IgD-negative memory B cell (primary cell): ENCODE measurements at regions not wholly inside any gene's neighbourhood (a gene's known extent, or its start where the extent isn't known, plus 50 kb on each side); places are given as distances from the start of the nearest gene placed in this dataset.
"Not testable (repeated sequence)": the region's sequence is repeated elsewhere in the genome, so short reads cannot be mapped to it uniquely, and the experiment has no call there.

Experiments
- H3K27ac Mint-ChIP-seq, 3 donors: one replicate each; pipeline ENCODE4 v1.8.0; 2020 to 2022; ENCODE audit warnings: mild to moderate bottlenecking in 3 of 3, mixed read lengths in 3 of 3, moderate library complexity in 1 of 3
- H3K27me3 Mint-ChIP-seq: one replicate; pipeline ENCODE4 v1.8.0; 2021; ENCODE audit warnings: mixed read lengths
- H3K36me3 Mint-ChIP-seq: one replicate; pipeline ENCODE4 v1.8.0; 2020; ENCODE audit warnings: mild to moderate bottlenecking, mixed read lengths
- H3K4me1 Mint-ChIP-seq, 3 donors: one replicate each; pipeline ENCODE4 v1.8.0; 2020 to 2022; ENCODE audit warnings: mixed read lengths in 3 of 3, mild to moderate bottlenecking in 1 of 3
- H3K4me3 Mint-ChIP-seq, 4 donors: one replicate each; pipeline ENCODE4 v1.8.0; 2020 to 2022; ENCODE audit warnings: mild to moderate bottlenecking in 4 of 4, mixed read lengths in 4 of 4, moderate library complexity in 3 of 4
- H3K9me3 Mint-ChIP-seq, 3 donors: one replicate each; pipeline ENCODE4 v1.8.0; 2020 to 2021; ENCODE audit warnings: mixed read lengths in 3 of 3, mild to moderate bottlenecking in 1 of 3

DNA sequence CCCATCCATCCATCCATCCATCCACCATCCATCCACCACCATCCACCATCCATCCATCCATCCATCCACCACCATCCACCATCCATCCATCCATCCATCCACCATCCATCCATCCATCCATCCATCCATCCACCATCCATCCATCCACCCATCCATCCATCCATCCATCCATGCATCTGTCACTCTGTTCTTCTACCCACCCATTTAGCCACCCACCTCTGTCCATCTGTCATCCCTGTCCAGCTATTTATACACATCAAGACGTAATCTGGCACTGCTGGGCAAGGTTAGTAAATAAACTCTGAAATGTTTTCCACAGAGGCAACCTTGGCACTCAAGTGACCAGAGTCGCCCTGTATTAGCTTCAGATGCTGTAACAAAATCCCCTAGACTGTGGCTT is 120.9 kb downstream of the RTP5 start:
- peaks cover 13% of the 10 kb centered on the region for H3K36me3 Mint-ChIP-seq
- peaks cover 0 to 3% (median 0%) of the 10 kb centered on the region in 3 donors for H3K9me3 Mint-ChIP-seq
- peaks cover 4 to 15% (median 14%) of the 10 kb centered on the region in 3 donors for H3K4me1 Mint-ChIP-seq
- H3K27me3 Mint-ChIP-seq, result no peaks in the 10 kb centered on the region
- H3K4me3 Mint-ChIP-seq, result no peak overlapping the region
- peak overlapping the region in 1 of 3 donors; percentile 75 for H3K27ac Mint-ChIP-seq

DNA sequence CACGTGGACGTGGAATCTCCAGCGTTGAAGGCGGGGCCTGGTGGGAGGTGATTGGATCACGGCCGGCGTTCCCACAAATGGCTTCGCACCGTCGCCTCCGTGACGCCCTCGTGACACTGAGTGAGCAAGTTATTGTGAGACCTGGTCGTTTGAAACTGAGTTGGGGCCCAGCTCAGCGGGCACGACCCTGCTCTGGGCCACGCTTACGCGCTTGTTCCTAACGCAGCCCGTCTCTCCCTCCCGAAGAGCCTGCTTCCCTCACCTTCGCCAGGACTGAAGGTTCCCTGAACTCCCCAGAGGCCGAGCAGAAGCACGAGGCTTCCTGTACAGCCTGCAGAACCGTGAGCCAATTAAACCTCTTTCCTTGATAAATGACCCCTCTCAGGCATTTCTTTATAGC is 121.8 kb downstream of the RTP5 start:
- no peaks in the 10 kb centered on the region for H3K27me3 Mint-ChIP-seq
- H3K9me3 Mint-ChIP-seq, result no peaks in the 10 kb centered on the region
- H3K27ac Mint-ChIP-seq, result peak overlapping the region in 2 of 3 donors; percentile 53 to 75
- H3K36me3 Mint-ChIP-seq, result peaks cover 15% of the 10 kb centered on the region
- H3K4me1 Mint-ChIP-seq, result peaks cover 0 to 12% (median 11%) of the 10 kb centered on the region in 3 donors
- H3K4me3 Mint-ChIP-seq, result no peak overlapping the region

DNA sequence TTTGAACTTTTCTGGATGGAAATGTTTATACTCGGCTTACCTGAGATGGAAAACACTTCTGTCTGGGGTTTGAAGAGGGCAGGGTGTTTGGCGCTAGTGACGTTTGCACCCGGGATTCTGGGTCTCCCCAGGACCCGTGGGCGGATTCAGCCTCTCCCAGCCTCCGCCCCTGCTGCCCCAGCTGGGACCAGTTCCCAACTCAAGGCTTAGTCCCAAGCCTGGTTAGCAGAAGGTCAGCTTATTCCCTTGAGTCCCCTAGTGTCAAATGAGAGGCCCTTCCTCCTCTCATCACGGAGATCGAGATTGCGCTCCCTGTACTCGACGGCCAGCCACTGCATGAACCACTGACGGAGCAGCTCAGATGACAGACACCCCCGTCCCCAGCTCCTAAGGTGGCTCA is 123.2 kb downstream of the RTP5 start:
- Mint-ChIP-seq H3K4me1 (peaks cover 0 to 9% (median 9%) of the 10 kb centered on the region in 3 donors), H3K4me3 (no peak overlapping the region), H3K36me3 (peaks cover 13% of the 10 kb centered on the region), H3K9me3 (no peaks in the 10 kb centered on the region), H3K27me3 (no peaks in the 10 kb centered on the region), H3K27ac (no peak overlapping the region)

DNA sequence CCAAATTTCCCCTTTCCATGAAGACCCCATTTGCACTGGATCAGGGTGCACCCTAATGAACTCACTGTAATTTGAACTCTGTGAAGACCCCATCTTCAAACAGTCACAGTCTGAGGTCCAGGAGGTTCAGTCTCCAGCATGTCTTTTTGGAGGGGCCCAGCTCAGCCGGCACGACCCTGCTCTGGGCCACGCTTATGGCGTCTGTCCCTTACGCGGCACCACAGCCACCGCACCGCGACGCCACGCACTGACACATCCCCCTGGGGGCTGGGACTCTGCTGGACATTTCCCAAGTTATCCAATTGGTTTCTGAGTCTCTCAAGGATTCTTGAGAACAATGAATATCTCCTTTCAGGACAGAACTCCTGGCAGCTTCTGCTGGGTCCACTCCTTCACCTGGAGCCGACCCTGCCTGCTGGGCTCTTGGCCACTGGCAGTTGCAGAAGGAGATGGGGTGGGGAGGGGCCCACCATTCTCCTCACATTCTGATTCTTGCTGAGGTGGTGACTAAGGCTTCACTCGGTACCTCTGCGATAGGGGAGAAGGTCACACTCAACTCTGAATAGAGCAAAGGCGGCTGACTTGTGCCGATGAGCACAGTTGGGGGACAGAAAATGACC is 124.0 kb downstream of the RTP5 start:
- Mint-ChIP-seq H3K4me1 (peaks cover 0 to 9% (median 4%) of the 10 kb centered on the region in 3 donors), H3K27ac (no peak overlapping the region), H3K27me3 (no peaks in the 10 kb centered on the region), H3K36me3 (peaks cover 16% of the 10 kb centered on the region), H3K4me3 (no peak overlapping the region), H3K9me3 (no peaks in the 10 kb centered on the region)

DNA sequence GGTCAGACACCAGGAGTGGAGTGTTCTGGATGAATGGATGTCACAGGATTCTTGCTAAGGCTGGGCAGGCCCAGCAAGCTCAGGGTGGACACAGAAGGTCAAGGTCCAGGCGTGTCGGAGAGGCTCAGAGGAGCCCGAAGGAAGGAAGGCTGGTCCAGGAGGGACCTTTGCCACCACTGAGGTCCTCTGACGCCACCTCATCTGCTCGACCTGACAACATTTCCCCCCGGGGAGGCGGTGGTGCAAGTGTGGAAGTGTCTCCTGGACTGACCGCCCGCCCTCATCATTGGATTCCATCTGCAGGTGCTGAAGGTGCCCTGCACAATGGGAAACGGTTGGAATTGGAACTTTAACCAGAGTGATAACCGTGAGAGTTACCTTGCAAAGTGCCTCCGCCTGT is 124.6 kb downstream of the RTP5 start:
- Mint-ChIP-seq H3K27ac (no peak overlapping the region), H3K4me1 (peaks cover 0 to 9% (median 2%) of the 10 kb centered on the region in 3 donors), H3K36me3 (peaks cover 16% of the 10 kb centered on the region), H3K9me3 (no peaks in the 10 kb centered on the region), H3K27me3 (no peaks in the 10 kb centered on the region), H3K4me3 (no peak overlapping the region)

DNA sequence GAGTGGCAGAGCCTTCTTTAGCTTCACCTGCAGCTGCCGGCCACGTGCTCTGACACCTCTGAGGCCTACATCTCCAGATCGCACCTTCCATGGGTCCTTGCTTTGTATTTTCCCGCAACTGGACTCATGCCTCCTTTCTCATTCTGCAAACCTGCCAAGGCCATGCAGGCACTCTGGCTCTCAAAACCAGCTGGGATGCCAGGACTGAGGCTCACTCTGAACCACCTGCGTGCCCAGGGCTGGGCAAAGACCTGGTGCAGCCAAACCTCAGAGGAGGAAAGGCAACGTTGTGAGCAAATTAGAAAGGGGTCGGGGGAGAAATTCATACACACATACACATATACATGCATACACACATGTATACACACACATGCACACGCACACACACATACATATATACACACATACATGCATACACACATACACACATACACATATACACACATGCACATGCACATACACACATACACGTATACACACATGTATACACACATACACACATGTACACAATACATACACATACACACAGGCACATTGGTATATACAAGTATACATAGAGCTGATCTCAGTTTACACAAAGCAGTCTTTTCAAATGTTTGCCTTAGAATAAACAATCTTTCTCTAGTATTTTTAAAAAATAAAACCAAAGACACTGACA is 125.2 kb downstream of the RTP5 start:
- H3K27me3 Mint-ChIP-seq, result no peaks in the 10 kb centered on the region
- no peaks in the 10 kb centered on the region for H3K9me3 Mint-ChIP-seq
- H3K4me3 Mint-ChIP-seq, result no peak overlapping the region
- peak overlapping the region in 1 of 3 donors; percentile 3 for H3K27ac Mint-ChIP-seq
- peaks cover 0 to 5% (median 0%) of the 10 kb centered on the region in 3 donors for H3K4me1 Mint-ChIP-seq
- H3K36me3 Mint-ChIP-seq, result peaks cover 16% of the 10 kb centered on the region

DNA sequence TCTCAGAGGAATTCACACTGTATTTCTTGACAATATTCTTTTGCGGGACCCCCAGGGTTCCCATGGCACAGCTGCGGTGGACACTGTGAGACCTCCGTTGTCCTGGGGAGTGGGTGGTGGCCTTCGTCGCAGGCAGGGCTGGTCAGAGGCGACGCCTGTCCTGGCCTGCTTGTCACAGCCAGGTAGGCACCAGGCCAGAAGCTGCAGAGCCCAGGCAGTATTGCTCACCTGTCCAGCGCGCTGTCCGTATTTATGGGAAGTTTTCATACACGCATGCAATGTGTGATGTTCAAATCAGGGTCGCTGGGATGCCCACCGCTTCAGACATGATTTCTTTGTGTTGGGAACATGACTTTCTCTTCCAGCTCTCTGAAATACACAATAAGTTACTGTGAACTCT is 126.6 kb downstream of the RTP5 start:
- no peaks in the 10 kb centered on the region for H3K27me3 Mint-ChIP-seq
- H3K4me3 Mint-ChIP-seq, result no peak overlapping the region
- no peak overlapping the region for H3K27ac Mint-ChIP-seq
- peaks cover 14% of the 10 kb centered on the region for H3K36me3 Mint-ChIP-seq
- peaks cover 0 to 2% (median 0%) of the 10 kb centered on the region in 3 donors for H3K4me1 Mint-ChIP-seq
- no peaks in the 10 kb centered on the region for H3K9me3 Mint-ChIP-seq

DNA sequence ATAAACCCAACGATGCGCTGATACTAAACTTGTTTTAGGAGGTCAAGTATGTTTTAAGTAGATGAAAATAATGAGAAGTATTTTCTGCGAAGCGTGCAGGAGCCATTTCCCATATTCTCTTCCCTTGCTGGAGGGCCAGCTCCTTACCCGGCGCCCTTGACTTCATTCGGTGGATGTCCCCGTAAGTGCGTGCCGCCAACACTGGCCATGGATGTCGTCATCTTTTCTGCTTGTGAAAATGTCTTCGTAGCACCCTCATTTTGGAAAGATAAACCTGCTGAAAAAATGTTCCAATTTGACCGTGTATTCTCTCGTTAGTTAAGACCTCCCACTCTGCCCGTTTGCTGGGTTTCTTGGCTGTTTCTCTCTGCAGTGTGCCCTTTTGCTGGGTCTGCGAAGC is 127.5 kb downstream of the RTP5 start:
- Mint-ChIP-seq H3K4me1 (peaks cover 0 to 2% (median 0%) of the 10 kb centered on the region in 3 donors), H3K27ac (peak overlapping the region in 1 of 3 donors; percentile 92), H3K36me3 (peaks cover 14% of the 10 kb centered on the region), H3K27me3 (no peaks in the 10 kb centered on the region), H3K9me3 (no peaks in the 10 kb centered on the region), H3K4me3 (no peak overlapping the region)

DNA sequence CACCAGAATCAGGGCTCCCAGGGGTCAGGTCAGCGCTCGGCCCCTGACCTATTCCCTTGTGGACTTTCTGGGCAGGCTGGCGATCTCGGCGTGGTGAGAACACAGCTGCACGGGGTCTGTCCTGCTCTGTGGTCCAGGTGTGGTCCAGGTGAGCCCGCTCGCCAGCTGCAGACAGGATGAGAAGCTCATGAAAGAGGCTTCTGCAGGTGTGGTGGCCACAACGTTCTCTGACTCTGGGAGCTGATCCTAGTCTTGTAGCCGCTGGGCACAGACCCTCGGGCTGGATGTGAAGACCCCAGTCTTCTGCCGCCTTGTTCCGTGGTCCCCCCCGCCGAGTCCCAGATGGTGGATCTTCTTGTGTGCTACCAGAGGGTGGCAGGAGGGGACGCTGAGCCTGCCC is 129.7 kb downstream of the RTP5 start:
- H3K27ac Mint-ChIP-seq, result no peak overlapping the region

DNA sequence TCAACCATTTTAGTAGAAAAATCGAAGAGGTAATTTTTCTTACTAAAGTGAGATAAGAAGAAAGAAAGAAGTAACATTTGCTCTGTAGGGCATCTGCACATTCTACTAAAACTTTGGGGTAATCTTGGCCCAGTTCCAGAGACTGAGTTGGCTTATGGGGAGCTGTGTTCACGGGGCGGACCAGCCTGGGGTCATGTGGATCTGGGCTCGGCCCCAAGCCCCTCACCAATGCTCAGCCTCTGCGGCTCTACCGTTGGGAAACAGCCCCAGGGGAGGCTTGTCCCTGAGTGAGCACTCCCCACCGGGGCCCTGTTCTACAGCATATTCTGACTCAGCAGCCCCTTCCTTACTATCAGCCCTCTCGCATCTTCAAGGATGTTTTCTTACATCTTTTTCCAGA is 132.3 kb downstream of the RTP5 start:
- peak overlapping the region in 1 of 3 donors; percentile 21 for H3K27ac Mint-ChIP-seq
- no peaks in the 10 kb centered on the region for H3K27me3 Mint-ChIP-seq

More for the DNA sequence above, 129.7 kb downstream of the RTP5 start:
- no peak overlapping the region for H3K4me3 Mint-ChIP-seq
- no peaks in the 10 kb centered on the region for H3K9me3 Mint-ChIP-seq
- H3K27me3 Mint-ChIP-seq, result no peaks in the 10 kb centered on the region
- H3K4me1 Mint-ChIP-seq, result peaks cover 0 to 2% (median 0%) of the 10 kb centered on the region in 3 donors
- peaks cover 17% of the 10 kb centered on the region for H3K36me3 Mint-ChIP-seq

DNA sequence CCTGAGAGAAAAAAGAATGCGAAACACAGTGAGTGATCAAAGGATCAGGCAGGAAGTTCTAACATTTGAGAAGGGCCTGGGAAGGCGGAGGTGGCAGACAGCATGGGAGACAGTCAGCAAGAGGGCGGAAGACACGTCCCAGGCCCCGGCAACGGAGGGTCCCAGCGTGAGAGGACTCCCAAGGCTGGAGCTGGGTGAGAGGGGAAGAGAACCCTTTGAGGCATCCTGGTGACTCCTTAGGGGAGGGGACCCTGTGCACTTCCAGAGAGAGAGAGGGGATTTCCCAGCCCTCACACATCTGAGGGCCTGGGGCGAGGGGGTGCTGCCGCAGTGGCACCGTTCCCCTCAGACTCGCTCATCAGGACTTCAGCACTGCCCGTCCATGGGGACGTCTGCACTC is 133.4 kb downstream of the RTP5 start:
- Mint-ChIP-seq H3K4me1 (peaks cover 0 to 2% (median 0%) of the 10 kb centered on the region in 3 donors), H3K27me3 (no peaks in the 10 kb centered on the region), H3K9me3 (no peaks in the 10 kb centered on the region), H3K4me3 (no peak overlapping the region), H3K27ac (peak overlapping the region in 2 of 3 donors; percentile 21 to 85), H3K36me3 (peaks cover 6% of the 10 kb centered on the region)

More for the DNA sequence above, 132.3 kb downstream of the RTP5 start:
- Mint-ChIP-seq H3K4me3 (no peak overlapping the region), H3K36me3 (peaks cover 7% of the 10 kb centered on the region), H3K9me3 (no peaks in the 10 kb centered on the region), H3K4me1 (peaks cover 0 to 2% (median 0%) of the 10 kb centered on the region in 3 donors)

DNA sequence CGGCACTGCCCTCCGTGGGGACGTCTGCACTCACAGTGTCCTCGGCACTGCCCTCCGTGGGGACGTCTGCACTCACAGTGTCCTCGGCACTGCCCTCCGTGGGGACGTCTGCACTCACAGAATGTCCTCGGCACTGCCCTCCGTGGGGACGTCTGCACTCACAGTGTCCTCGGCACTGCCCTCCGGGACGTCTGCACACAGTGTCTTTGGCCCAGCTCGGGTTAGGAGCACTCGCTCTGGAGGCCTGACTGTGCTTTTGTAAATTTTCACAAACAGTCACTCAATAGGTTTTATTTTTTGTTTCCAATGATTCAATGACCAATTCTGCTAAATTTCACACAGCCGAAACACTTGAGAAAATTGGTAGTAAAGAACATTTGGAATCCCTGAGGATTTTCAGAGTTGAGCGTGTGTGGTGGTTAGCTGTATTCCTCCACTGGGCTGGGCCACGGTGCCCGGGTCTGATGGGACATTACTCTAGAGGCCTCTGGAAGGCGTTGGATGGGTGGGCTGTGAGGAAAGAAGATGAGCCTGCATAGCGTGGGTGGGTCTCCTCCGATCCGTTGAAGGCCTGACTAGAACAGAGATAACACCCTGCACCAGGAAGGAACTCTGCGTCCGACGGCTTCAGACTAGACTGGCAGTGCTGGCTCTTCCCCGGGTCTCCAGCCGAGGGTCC is 134.8 kb downstream of the RTP5 start:
- peaks cover 3% of the 10 kb centered on the region for H3K36me3 Mint-ChIP-seq
- no peak overlapping the region for H3K4me3 Mint-ChIP-seq
- H3K4me1 Mint-ChIP-seq, result no peaks in the 10 kb centered on the region
- H3K27ac Mint-ChIP-seq, result no peak overlapping the region
- H3K9me3 Mint-ChIP-seq, result no peaks in the 10 kb centered on the region
- no peaks in the 10 kb centered on the region for H3K27me3 Mint-ChIP-seq

DNA sequence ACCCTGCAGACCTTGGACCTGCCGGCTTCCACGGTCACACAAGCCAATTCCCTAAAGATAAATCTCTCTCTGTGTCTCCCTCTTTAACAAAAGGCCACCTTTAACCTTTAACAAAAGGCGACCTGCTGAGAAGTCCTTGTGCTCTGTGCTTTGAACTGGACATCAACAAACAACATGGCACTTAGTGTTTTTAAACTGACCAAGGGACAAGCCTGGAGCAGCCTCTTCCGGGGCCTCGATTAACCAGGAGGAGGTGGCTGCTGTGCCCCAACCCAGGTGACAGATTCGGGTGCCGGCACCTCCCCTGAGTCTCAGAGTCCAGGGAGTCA is 135.3 kb downstream of the RTP5 start:
- Mint-ChIP-seq H3K9me3 (no peaks in the 10 kb centered on the region), H3K36me3 (peaks cover 3% of the 10 kb centered on the region), H3K4me1 (no peaks in the 10 kb centered on the region), H3K4me3 (no peak overlapping the region), H3K27me3 (no peaks in the 10 kb centered on the region), H3K27ac (no peak overlapping the region)

DNA sequence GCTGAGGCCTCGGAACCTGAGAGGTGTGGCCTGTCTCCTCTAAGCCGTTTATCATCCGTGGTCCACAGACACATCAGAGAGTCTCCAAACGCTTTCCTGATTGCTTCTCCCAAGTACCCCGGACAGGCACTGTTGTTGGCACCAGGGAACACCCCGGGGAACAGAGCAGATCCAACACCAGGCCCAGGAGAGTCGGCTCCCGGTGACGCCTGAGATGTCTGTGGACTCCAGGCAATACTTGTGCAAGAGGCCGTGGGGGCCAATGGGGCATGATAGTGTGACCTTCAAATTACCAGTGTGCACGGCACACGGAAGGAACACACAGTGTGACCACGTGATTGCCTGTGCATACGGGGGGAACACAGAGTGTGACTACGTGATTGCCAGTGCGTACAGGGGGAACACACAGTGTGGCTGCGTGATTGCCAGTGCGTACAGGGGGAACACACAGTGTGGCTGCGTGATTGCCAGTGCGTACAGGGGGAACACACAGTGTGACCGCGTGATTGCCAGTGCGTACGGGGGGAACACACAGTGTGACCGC is 136.6 kb downstream of the RTP5 start:
- not testable (repeated sequence) for H3K36me3 Mint-ChIP-seq, H3K4me1 Mint-ChIP-seq

DNA sequence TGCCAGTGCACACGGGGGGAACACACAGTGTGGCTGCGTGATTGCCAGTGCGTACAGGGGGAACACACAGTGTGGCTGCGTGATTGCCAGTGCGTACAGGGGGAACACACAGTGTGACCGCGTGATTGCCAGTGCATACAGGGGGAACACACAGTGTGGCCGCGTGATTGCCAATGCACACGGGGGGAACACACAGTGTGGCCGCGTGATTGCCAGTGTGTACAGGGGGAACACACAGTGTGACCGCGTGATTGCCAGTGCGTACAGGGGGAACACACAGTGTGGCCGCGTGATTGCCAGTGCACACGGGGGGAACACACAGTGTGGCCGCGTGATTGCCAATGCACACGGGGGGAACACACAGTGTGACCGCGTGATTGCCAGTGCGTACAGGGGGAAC is 139.4 kb downstream of the RTP5 start:
- not testable (repeated sequence) for H3K27ac Mint-ChIP-seq, H3K36me3 Mint-ChIP-seq, H3K9me3 Mint-ChIP-seq, H3K27me3 Mint-ChIP-seq, H3K4me3 Mint-ChIP-seq
- peaks cover 2 to 12% (median 7%) of the 10 kb centered on the region in 3 donors for H3K4me1 Mint-ChIP-seq

More for the DNA sequence above, 136.6 kb downstream of the RTP5 start:
- not testable (repeated sequence) for H3K4me3 Mint-ChIP-seq, H3K27ac Mint-ChIP-seq, H3K9me3 Mint-ChIP-seq, H3K27me3 Mint-ChIP-seq
